NCI-H2107 (cell line): ENCODE measurements at regions not wholly inside any gene's neighbourhood (a gene's known extent, or its start where the extent isn't known, plus 50 kb on each side); places are given as distances from the start of the nearest gene placed in this dataset.
"Not testable (repeated sequence)": the region's sequence is repeated elsewhere in the genome, so short reads cannot be mapped to it uniquely, and the experiment has no call there.

Experiments
- DNase-seq: peaks from one replicate; lab custom pipeline; 2025; lab: John Stamatoyannopoulos, UW

- DNase-seq = no peak
Measured at GRCh38 chr2:199216253-199216652, 241.5 kb downstream of the SATB2 start.

GRCh38 chr2:199207011-199207410, 250.7 kb downstream of the SATB2 start:
- no peak for DNase-seq

DNA sequence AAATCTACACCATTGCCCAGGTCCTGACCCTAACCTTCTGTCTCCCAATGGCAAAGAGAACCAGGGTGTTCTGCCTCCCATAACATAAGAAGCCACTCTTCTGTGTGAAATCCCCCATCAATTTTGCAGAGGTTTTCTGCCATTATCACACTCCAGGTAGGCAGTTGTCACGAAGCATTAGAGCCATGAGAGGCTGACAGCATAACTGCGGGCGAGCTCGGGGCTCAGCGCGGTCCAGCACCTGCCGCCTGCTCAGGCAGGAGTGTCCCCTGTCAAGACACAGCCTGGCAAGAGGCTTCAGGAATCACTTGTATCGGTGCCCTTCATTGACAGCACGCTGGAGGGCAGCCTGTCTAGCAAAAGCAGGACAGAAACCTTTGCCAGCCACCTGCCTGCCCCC, 251.2 kb downstream of the SATB2 start:
- no peak for DNase-seq

DNA sequence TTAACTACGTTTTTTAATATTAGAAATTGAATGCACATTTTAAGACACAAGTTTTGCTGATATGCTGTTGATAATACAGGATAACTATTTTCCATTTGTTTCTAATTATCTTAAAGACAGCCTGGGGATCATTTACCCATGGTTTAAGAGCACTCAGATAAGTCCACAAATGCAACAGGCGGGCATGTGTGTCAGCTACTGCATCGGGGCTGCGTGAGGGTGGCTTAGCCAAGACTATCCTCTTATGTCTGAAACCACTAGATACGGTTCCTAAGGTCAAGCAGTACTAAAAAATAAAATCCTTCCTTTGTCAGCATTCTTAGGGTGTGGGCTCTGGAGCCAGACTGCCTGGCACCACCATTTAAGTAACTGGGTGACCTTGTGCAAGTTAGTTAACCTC, 254.8 kb downstream of the SATB2 start:
- DNase-seq = no peak

- DNase-seq = no peak
Measured at GRCh38 chr2:199201539-199201938, 256.2 kb downstream of the SATB2 start.

- DNase-seq = no peak
Measured at GRCh38 chr2:199199797-199200196, 257.9 kb downstream of the SATB2 start.

DNA sequence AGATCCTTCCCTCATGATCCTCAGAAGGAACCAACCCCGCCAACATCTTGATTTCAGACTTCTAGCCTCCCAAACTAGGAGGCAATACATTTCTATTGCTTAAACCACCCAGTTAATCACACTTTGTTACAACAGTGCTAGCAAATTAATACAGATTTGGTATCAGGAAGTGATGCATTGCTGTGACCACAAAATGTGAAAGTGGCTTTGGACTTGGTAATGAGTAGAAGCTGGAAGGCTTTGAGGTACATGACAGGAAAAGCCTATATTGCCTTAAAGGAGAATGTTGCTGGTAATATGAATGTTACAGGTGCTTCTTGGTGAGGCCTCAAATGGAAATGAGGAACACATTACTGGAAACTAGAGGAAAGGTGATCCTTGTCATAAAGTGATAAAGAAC, 260.3 kb downstream of the SATB2 start:
- no peak for DNase-seq

DNA sequence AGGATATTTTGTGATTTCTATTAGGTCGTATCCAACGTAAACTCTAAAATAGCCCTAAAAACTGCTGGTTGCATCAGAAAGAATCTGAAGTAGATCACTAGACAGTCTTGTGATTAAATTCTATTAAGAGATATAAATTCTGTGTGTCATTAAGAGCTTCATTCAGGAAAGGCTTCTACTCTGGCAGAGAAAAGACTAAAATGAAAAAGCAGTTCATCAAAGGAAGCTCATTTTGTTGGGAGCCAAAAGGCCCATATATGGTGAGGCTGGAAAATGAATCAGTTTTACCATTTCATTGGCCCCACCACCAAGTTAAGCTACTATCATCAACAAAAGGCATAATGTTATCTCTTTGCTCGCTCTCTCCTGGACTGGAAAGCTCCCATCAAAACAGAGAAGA, 261.1 kb downstream of the SATB2 start:
- no peak for DNase-seq

- DNase-seq = no peak
Measured at GRCh38 chr2:199195927-199196502, 261.7 kb downstream of the SATB2 start.

GRCh38 chr2:199191461-199191860, 266.3 kb downstream of the SATB2 start:
- DNase-seq = no peak

- no peak for DNase-seq
Measured at GRCh38 chr2:199189229-199189628, 268.5 kb downstream of the SATB2 start.

DNA sequence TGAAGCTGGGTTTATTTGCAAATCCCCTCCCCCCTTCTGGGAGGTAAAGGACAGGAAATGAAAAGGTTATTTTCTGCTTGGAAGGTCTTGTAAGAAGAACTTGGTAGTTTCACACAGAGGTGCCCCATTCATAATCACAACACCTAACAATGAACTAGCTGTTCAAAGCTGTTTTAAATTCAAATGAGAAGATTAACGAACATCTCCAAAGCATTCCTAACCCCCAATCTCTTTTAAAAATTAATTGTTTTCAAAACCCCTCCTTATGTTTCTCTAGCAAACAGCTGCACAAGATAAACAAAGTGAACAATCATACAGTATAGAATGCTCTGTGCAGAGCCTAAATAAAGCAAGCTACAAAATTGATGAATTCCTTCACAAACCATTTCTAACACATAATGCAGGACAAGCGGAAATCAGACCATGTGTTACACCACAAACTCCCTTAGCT, 271.4 kb downstream of the SATB2 start:
- DNase-seq = no peak

- DNase-seq = not testable (repeated sequence)
Measured at GRCh38 chr2:199185174-199185573, 272.6 kb downstream of the SATB2 start.

GRCh38 chr2:199163613-199164458, 293.9 kb downstream of the SATB2 start:
- no peak for DNase-seq

GRCh38 chr2:199160677-199161465, 296.9 kb downstream of the SATB2 start:
- DNase-seq = no peak

DNA sequence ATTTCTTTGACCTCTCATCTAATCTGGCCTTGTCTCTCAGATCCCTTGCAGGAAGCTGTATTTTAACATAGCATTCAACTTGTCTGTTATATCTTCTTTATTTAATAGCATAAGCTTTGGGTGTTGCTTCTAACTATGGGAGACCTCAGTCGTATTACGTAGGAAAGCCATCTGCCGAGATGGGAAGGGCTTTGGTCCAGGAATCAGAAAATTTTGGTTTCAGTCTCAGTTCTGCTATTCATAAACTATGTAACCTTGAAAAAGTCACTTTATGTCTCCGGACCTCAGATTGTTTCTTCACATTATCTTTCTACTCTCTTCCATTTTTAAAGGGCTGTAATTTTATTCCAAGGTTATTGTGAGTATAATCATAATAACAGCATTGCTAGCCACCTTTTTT, 297.7 kb downstream of the SATB2 start:
- no peak for DNase-seq

DNA sequence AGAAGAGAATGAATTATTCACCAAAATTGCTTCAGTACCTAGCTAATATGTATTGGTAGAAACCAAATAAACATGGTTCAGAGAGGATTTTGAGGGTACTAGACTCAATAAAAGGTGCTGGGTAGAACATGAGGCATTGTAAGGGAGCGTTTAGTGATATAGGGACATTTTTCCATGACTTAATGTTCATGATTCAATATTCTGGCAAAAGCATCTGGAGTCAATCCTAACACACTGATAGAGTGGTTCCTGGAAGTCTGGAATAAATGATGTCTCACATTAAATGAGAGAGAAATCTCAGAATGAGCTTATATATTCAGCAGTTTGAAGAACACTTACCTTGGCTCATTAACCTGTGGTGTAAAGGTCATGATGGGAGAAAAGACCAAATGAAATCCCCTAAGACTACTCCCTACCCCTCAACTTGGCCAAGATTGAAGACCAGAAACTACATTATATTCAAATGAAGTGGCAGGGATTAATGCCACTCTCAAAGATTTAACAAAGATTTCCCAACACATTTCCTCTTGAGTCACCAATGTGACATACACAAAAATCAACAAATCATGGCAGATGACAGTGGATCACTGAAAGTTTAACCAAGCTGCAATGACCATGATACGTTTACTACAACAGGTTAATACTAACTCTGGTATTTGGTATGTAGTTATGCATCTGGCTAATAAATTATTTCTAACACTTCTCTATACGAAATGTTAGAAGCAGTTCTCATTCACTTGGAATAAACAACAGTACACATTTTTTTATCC, 309.5 kb downstream of the SATB2 start:
- no peak for DNase-seq

- no peak for DNase-seq
Measured at GRCh38 chr2:199147216-199147615, 310.5 kb downstream of the SATB2 start.

DNA sequence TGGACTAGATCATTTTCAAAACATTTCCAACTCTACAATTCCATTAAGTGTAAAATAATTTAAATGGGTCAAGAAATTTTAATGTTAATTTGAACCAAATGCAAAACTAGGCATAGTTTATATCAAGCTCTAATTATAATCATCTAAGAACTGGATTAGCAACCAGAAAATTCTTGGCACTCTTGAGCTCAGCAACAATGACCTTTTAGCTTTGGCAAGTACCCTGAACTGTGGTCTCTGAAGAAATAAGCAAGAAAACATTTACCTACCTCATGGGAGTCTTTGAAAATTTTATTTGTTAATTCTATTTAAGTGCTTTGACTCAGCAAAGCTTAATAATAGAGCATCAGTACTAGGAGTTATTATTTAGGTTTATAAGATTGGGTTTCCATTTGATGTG, 313.2 kb downstream of the SATB2 start:
- no peak for DNase-seq

DNA sequence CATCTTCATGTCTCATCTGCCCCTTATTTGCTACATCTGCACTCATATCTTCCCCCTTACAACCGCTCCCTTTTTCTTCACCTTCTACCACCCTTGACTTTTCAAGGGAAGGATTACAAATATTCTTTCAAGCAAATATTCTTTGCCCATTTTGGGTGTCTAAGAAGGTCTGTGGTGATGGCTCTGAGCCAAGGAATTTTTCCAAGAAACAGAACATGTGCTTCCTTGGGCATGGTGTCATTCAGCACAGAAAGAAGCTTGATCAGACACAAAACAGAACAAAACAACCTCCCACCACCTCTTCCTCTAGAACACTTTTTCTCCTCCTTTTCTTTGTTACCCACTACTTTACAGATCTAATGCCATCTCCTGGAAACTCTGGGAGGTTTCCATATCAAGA, 313.7 kb downstream of the SATB2 start:
- DNase-seq = no peak

DNA sequence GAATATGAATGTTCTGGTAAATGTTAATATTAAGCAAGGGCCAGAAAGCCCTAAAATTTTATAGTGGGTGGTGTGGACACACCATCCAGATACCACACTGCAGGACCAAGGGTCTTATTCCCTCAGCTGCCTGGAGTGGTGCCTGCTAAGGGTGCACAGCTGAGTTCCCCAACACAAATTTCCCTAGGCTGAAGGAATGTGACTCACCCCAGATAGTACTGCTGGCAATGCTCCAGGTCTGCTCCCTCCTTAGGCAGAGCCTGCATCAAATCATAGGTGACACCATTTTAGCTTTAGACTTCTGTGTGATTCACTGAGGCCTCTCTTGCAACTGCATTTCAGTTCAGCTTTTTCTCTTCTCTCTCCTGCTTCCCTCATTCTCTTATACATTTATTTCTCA, 321.1 kb downstream of the SATB2 start:
- DNase-seq = no peak

DNA sequence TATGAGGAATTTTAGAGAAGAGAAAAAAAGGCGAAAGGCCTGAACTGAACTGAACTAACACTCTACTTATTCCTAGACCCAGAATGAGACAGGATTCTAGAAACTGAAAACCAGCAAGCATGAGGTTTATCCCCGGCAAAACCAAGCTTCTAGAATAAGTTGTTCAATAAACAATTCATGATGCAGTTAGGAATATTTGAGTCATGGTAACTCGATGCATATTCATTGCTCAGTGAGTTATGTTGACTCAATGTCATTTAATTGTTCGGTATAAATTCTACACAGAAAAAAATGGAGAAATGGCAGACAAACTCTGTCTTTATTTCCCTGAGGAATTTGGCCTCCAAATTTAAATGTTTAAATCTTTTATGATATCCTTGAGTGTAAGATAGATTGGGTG, 321.5 kb downstream of the SATB2 start:
- no peak for DNase-seq
